OCI-LY7 (cell line): ENCODE measurements at regions not wholly inside any gene's neighbourhood (a gene's known extent, or its start where the extent isn't known, plus 50 kb on each side); places are given as distances from the start of the nearest gene placed in this dataset.

Source experiments
- EZH2phosphoT487 ChIP-seq: fragments of 200-600 bp; sonication (generic); IDR thresholded peaks from 2 replicates; pipeline ENCODE4 v1.6.1; 2018; ENCODE audit warnings: low read depth, borderline replicate concordance, mild to moderate bottlenecking, mixed run types, antibody characterized with exemption, low read length, moderate library complexity, mixed read lengths
- TF ChIP-seq, protein P1 (sequence below): fragments of 200-600 bp; sonication (generic); conservative IDR thresholded peaks from 2 replicates; pipeline ENCODE4 v1.5.1; 2014; ENCODE audit warnings: mild to moderate bottlenecking, antibody characterized with exemption, low read length, moderate library complexity, mixed read lengths

DNA sequence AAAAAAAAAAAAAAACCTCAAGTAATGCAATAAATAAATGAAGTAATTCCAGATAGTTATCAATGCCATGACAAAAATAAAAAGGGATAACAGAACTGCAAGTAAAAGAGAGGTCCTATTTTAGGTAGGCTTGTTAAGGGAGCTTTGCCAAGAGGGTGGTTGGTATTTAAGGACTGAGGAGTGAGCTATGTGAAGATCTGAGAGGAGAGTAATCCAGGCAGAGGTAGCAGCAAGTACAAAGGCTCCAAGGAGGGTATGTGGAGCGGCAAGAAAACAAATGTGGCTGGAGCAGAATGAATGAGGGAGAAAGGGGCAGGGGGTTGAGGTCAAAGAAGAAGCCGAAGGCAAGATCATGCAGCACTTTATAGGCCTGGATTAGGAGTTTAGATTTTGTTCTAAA is 59.9 kb upstream of the CDC42BPA start:
- TF ChIP-seq, protein P1, sequence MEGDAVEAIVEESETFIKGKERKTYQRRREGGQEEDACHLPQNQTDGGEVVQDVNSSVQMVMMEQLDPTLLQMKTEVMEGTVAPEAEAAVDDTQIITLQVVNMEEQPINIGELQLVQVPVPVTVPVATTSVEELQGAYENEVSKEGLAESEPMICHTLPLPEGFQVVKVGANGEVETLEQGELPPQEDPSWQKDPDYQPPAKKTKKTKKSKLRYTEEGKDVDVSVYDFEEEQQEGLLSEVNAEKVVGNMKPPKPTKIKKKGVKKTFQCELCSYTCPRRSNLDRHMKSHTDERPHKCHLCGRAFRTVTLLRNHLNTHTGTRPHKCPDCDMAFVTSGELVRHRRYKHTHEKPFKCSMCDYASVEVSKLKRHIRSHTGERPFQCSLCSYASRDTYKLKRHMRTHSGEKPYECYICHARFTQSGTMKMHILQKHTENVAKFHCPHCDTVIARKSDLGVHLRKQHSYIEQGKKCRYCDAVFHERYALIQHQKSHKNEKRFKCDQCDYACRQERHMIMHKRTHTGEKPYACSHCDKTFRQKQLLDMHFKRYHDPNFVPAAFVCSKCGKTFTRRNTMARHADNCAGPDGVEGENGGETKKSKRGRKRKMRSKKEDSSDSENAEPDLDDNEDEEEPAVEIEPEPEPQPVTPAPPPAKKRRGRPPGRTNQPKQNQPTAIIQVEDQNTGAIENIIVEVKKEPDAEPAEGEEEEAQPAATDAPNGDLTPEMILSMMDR = no peak
- TF ChIP-seq EZH2phosphoT487 = no peak
